Mesothelial cell of epicardium (in vitro differentiated cells): ENCODE measurements at regions not wholly inside any gene's neighbourhood (a gene's known extent, or its start where the extent isn't known, plus 50 kb on each side); places are given as distances from the start of the nearest gene placed in this dataset.

Experiments
- DNase-seq, 2 experiments: peaks; one replicate each; pipeline ENCODE4 v3.0.0; 2021; ENCODE audit warnings: low spot score in 2 of 2; ENCODE audit not compliant: unreplicated experiment in 2 of 2
- H3K27ac Mint-ChIP-seq: 2 replicates; pipeline ENCODE4 v1.8.0; 2021; ENCODE audit warnings: mixed read lengths
- H3K27me3 Mint-ChIP-seq: 2 replicates; pipeline ENCODE4 v1.8.0; 2021; ENCODE audit warnings: low read depth, mixed read lengths
- H3K36me3 Mint-ChIP-seq: 2 replicates; pipeline ENCODE4 v1.8.0; 2021; ENCODE audit warnings: mixed read lengths
- H3K4me1 Mint-ChIP-seq: 2 replicates; pipeline ENCODE4 v1.8.0; 2021; ENCODE audit warnings: mixed read lengths
- H3K4me3 Mint-ChIP-seq: 2 replicates; pipeline ENCODE4 v1.8.0; 2021; ENCODE audit warnings: mild to moderate bottlenecking, moderate library complexity, mixed read lengths
- H3K9me3 Mint-ChIP-seq: 2 replicates; pipeline ENCODE4 v1.8.0; 2021; ENCODE audit warnings: mixed read lengths
- CTCF ChIP-seq: fragments of 200-600 bp; sonication (generic); IDR thresholded peaks from one replicate; pipeline ENCODE4 v1.5.0; 2021; ENCODE audit warnings: antibody characterized with exemption; ENCODE audit not compliant: unreplicated experiment

- no peak overlapping the region for H3K27ac Mint-ChIP-seq
Observed at GRCh38 chr20:63087236-63087871, 80.6 kb upstream of the BHLHE23 start.

GRCh38 chr20:63086421-63087235, 79.9 kb upstream of the BHLHE23 start:
- TF ChIP-seq CTCF, result no peak
- DNase-seq, result peak in 1 of 2 experiments; percentile 7

More at GRCh38 chr20:63087236-63087871, 80.6 kb upstream of the BHLHE23 start:
- Mint-ChIP-seq H3K4me3 (no peak overlapping the region), H3K36me3 (no peaks in the 10 kb centered on the region), H3K9me3 (no peaks in the 10 kb centered on the region), H3K27me3 (peaks cover 53% of the 10 kb centered on the region), H3K4me1 (no peaks in the 10 kb centered on the region)
- peak in 1 of 2 experiments; percentile 15 for DNase-seq
- TF ChIP-seq CTCF, result no peak

GRCh38 chr20:63085151-63085861, 78.5 kb upstream of the BHLHE23 start:
- Mint-ChIP-seq H3K27me3 (peaks cover 55% of the 10 kb centered on the region), H3K9me3 (no peaks in the 10 kb centered on the region), H3K36me3 (no peaks in the 10 kb centered on the region), H3K27ac (no peak overlapping the region), H3K4me1 (no peaks in the 10 kb centered on the region), H3K4me3 (no peak overlapping the region)
- no peak for DNase-seq
- no peak for TF ChIP-seq CTCF

More at GRCh38 chr20:63086421-63087235, 79.9 kb upstream of the BHLHE23 start:
- Mint-ChIP-seq H3K4me1 (no peaks in the 10 kb centered on the region), H3K36me3 (no peaks in the 10 kb centered on the region), H3K4me3 (no peak overlapping the region), H3K27ac (no peak overlapping the region), H3K9me3 (no peaks in the 10 kb centered on the region), H3K27me3 (peaks cover 58% of the 10 kb centered on the region)

- no peak for TF ChIP-seq CTCF
- H3K36me3 Mint-ChIP-seq, result no peaks in the 10 kb centered on the region
- no peak for DNase-seq
- H3K4me3 Mint-ChIP-seq, result no peak overlapping the region
- H3K27ac Mint-ChIP-seq, result no peak overlapping the region
- H3K9me3 Mint-ChIP-seq, result peaks cover 3% of the 10 kb centered on the region
- H3K27me3 Mint-ChIP-seq, result peaks cover 56% of the 10 kb centered on the region
- no peaks in the 10 kb centered on the region for H3K4me1 Mint-ChIP-seq
Observed at GRCh38 chr20:63084563-63084927, 77.8 kb upstream of the BHLHE23 start.

GRCh38 chr20:63083831-63084562, 77.2 kb upstream of the BHLHE23 start:
- no peak overlapping the region for H3K27ac Mint-ChIP-seq
- no peaks in the 10 kb centered on the region for H3K4me1 Mint-ChIP-seq
- H3K4me3 Mint-ChIP-seq, result no peak overlapping the region
- no peak for TF ChIP-seq CTCF
- no peaks in the 10 kb centered on the region for H3K36me3 Mint-ChIP-seq
- peaks cover 7% of the 10 kb centered on the region for H3K9me3 Mint-ChIP-seq
- DNase-seq, result no peak
- H3K27me3 Mint-ChIP-seq, result peaks cover 56% of the 10 kb centered on the region
